Stimulated activated CD8-positive, alpha-beta memory T cell treated with anti-CD3 and anti-CD28 coated beads, Interleukin-7, amount 100 ng/mL, for 1 hour (primary cell): ENCODE measurements at regions not wholly inside any gene's neighbourhood (a gene's known extent, or its start where the extent isn't known, plus 50 kb on each side); places are given as distances from the start of the nearest gene placed in this dataset.

Experiments
- DNase-seq, 2 donors: peaks; one replicate each; pipeline ENCODE4 v3.0.0-alpha.2; 2020; ENCODE audit warnings: low read depth in 2 of 2

- DNase-seq: no peak
These were observed 189.3 kb upstream of the C16orf82 start for GRCh38 chr16:26877421-26877820.

- no peak for DNase-seq
These were observed 181.1 kb upstream of the C16orf82 start for GRCh38 chr16:26885674-26886073.

GRCh38 chr16:26889740-26890139 lies 177.0 kb upstream of the C16orf82 start:
- no peak for DNase-seq

- DNase-seq: no peak
These were observed 168.5 kb upstream of the C16orf82 start for GRCh38 chr16:26898200-26898599.

- no peak for DNase-seq
These were observed 165.4 kb upstream of the C16orf82 start for GRCh38 chr16:26901196-26901861.

- no peak for DNase-seq
These were observed 164.7 kb upstream of the C16orf82 start for GRCh38 chr16:26901983-26902382.

- DNase-seq: no peak
These were observed 161.4 kb upstream of the C16orf82 start for GRCh38 chr16:26905336-26905735.

- no peak for DNase-seq
These were observed 157.1 kb upstream of the C16orf82 start for GRCh38 chr16:26909623-26910022.

- DNase-seq: no peak
These were observed 155.3 kb upstream of the C16orf82 start for GRCh38 chr16:26911436-26911835.

- no peak for DNase-seq
These were observed 152.9 kb upstream of the C16orf82 start for GRCh38 chr16:26913851-26914250.

GRCh38 chr16:26930786-26931581 lies 135.7 kb upstream of the C16orf82 start:
- DNase-seq: no peak

GRCh38 chr16:26950636-26951035 lies 116.1 kb upstream of the C16orf82 start:
- DNase-seq: no peak

GRCh38 chr16:26951950-26952349 lies 114.8 kb upstream of the C16orf82 start:
- no peak for DNase-seq

- DNase-seq: no peak
These were observed 114.3 kb upstream of the C16orf82 start for GRCh38 chr16:26952411-26952810.

GRCh38 chr16:26957283-26957859 lies 109.4 kb upstream of the C16orf82 start:
- DNase-seq: no peak

GRCh38 chr16:26959416-26960009 lies 107.2 kb upstream of the C16orf82 start:
- DNase-seq: no peak

GRCh38 chr16:26961459-26961858 lies 105.3 kb upstream of the C16orf82 start:
- DNase-seq: no peak

GRCh38 chr16:26963109-26963508 lies 103.6 kb upstream of the C16orf82 start:
- no peak for DNase-seq

- DNase-seq: no peak
These were observed 97.0 kb upstream of the C16orf82 start for GRCh38 chr16:26969589-26970231.

- DNase-seq: no peak
These were observed 96.4 kb upstream of the C16orf82 start for GRCh38 chr16:26970292-26970691.

GRCh38 chr16:26976873-26977272 lies 89.9 kb upstream of the C16orf82 start:
- DNase-seq: no peak
